Keratinocyte (primary cell): ENCODE measurements at regions not wholly inside any gene's neighbourhood (a gene's known extent, or its start where the extent isn't known, plus 50 kb on each side); places are given as distances from the start of the nearest gene placed in this dataset.

Experiments used
- DNase-seq: peaks from one replicate; pipeline ENCODE4 v3.0.0-alpha.2; 2011; ENCODE audit warnings: low read depth, missing footprints, low spot score
- FAIRE-seq: peaks from 2 replicates; lab custom pipeline; 2011; peaks lifted over from hg19 to GRCh38; lab: Jason Lieb, UNC
- H2AFZ ChIP-seq: 2 replicates; pipeline ENCODE4 v1.6.0; 2012; ENCODE audit warnings: low read length, control low read depth, inconsistent platforms; ENCODE audit not compliant: control insufficient read depth
- H3K27ac ChIP-seq: 2 replicates; pipeline ENCODE4 v1.5.1; 2011; ENCODE audit warnings: low read length; ENCODE audit not compliant: control insufficient read depth, insufficient read depth
- H3K27me3 ChIP-seq: 3 replicates; pipeline ENCODE4 v1.6.0; 2011; ENCODE audit warnings: low read length; ENCODE audit not compliant: control insufficient read depth, insufficient read depth; ENCODE audit errors: extremely low read depth
- H3K36me3 ChIP-seq, 2 experiments: 2 replicates in 1 of 2; 3 replicates in 1 of 2; pipeline ENCODE4 v1.5.1; 2011; ENCODE audit warnings: low read length in 2 of 2, mild to moderate bottlenecking in 1 of 2; ENCODE audit not compliant: control insufficient read depth in 2 of 2, insufficient read depth in 2 of 2; ENCODE audit errors: extremely low read depth in 1 of 2
- H3K4me1 ChIP-seq: 3 replicates; pipeline ENCODE4 v1.5.1; 2011; ENCODE audit warnings: low read length; ENCODE audit not compliant: control insufficient read depth, insufficient read depth; ENCODE audit errors: extremely low read depth
- H3K4me2 ChIP-seq: 3 replicates; pipeline ENCODE4 v1.6.0; 2011; ENCODE audit warnings: low read depth, low read length; ENCODE audit not compliant: control insufficient read depth, insufficient read depth; ENCODE audit errors: extremely low read depth
- H3K4me3 ChIP-seq, 3 experiments: fragments of 200-600 bp in 1 of 3; sonication (generic) in 1 of 3; 2 replicates in 2 of 3; 3 replicates in 1 of 3; pipeline ENCODE4 v1.5.1; 2011 to 2016; ENCODE audit warnings: low read length in 3 of 3, mild to moderate bottlenecking in 3 of 3, control low read depth in 2 of 3, inconsistent platforms in 1 of 3, low read depth in 1 of 3, mixed read lengths in 1 of 3, mixed run types in 1 of 3, moderate library complexity in 1 of 3; ENCODE audit not compliant: control insufficient read depth in 2 of 3, insufficient read depth in 2 of 3; ENCODE audit errors: extremely low read depth in 1 of 3
- H3K79me2 ChIP-seq: 2 replicates; pipeline ENCODE4 v1.6.0; 2012; ENCODE audit warnings: low read length; ENCODE audit not compliant: control insufficient read depth, insufficient read depth
- H3K9ac ChIP-seq: 3 replicates; pipeline ENCODE4 v1.6.0; 2011; ENCODE audit warnings: low read length; ENCODE audit not compliant: control insufficient read depth, insufficient read depth; ENCODE audit errors: extremely low read depth
- H3K9me1 ChIP-seq: 3 replicates; pipeline ENCODE4 v1.6.0; 2011; ENCODE audit warnings: low read length; ENCODE audit not compliant: control insufficient read depth, insufficient read depth; ENCODE audit errors: extremely low read depth
- H3K9me3 ChIP-seq: 2 replicates; pipeline ENCODE4 v1.5.1; 2012; ENCODE audit warnings: low read depth, low read length; ENCODE audit not compliant: control insufficient read depth
- H4K20me1 ChIP-seq: 3 replicates; pipeline ENCODE4 v1.6.0; 2011; ENCODE audit warnings: low read length; ENCODE audit not compliant: control insufficient read depth, insufficient read depth; ENCODE audit errors: extremely low read depth
- CTCF ChIP-seq, 3 experiments: IDR thresholded peaks in 1 of 3; conservative IDR thresholded peaks in 1 of 3; optimal IDR thresholded peaks in 1 of 3; 2 replicates in 2 of 3; 3 replicates in 1 of 3; pipeline versions ENCODE3 to v1.5.1; 2011; ENCODE audit warnings: low read length in 3 of 3, mild to moderate bottlenecking in 3 of 3, moderate library complexity in 2 of 3, control low read depth in 1 of 3, inconsistent platforms in 1 of 3; ENCODE audit not compliant: insufficient read depth in 2 of 3; ENCODE audit errors: extremely low read depth in 1 of 3
- EZH2 ChIP-seq: IDR thresholded peaks from one replicate; pipeline ENCODE4 v1.6.1; 2012; ENCODE audit warnings: inconsistent platforms, mild to moderate bottlenecking, low read length, moderate library complexity
- dilution Hi-C: fragments of 300-500 bp; cut with MboI; formaldehyde crosslinking; loops from one replicate; pipeline ENCODE4 v1.7.0; 2020; ENCODE audit warnings: low sequenced_read_pairs; ENCODE audit not compliant: extremely low pct_ligation_motif_present

- dilution Hi-C loops = loop anchor here (5.0 kb wide), 1 partner anchor 54 kb away; no protein-coding TSS in a partner anchor
- Histone ChIP-seq H4K20me1 (no peaks in the 10 kb centered on the region), H3K9me1 (no peaks in the 10 kb centered on the region), H2AFZ (no peak overlapping the region), H3K9me3 (no peaks in the 10 kb centered on the region), H3K36me3 (no peaks in the 10 kb centered on the region), H3K9ac (no peak overlapping the region), H3K4me3 (no peak overlapping the region), H3K4me1 (no peaks in the 10 kb centered on the region), H3K27ac (no peak overlapping the region), H3K79me2 (no peaks in the 10 kb centered on the region), H3K27me3 (no peaks in the 10 kb centered on the region), H3K4me2 (no peak overlapping the region)
- FAIRE-seq = no peak
- DNase-seq = no peak
- no peak for TF ChIP-seq CTCF (optimal IDR thresholded peaks at IDR 0.05 in 1 of 3, IDR thresholded peaks at IDR 0.05 in 1 of 3, conservative IDR thresholded peaks at IDR 0.05 in 1 of 3; ENCODE audit: extremely low read depth in 1 of 3, insufficient read depth in 2 of 3, low read length in 3 of 3)
- no peak for TF ChIP-seq EZH2
Observed at GRCh38 chr7:26438078-26438477, 146.4 kb downstream of the SNX10 start.

GRCh38 chr7:26439521-26440232 is 148.0 kb downstream of the SNX10 start:
- Histone ChIP-seq H3K27me3 (no peaks in the 10 kb centered on the region), H3K36me3 (no peaks in the 10 kb centered on the region), H2AFZ (no peak overlapping the region), H3K4me2 (no peak overlapping the region), H3K27ac (no peak overlapping the region), H3K9me1 (no peaks in the 10 kb centered on the region), H3K4me3 (no peak overlapping the region), H3K9ac (no peak overlapping the region), H3K9me3 (no peaks in the 10 kb centered on the region), H4K20me1 (no peaks in the 10 kb centered on the region), H3K4me1 (no peaks in the 10 kb centered on the region), H3K79me2 (no peaks in the 10 kb centered on the region)
- FAIRE-seq (no peak), DNase-seq (no peak)
- dilution Hi-C loops = loop anchor here (5.0 kb wide), 1 partner anchor 53 kb away; no protein-coding TSS in a partner anchor
- no peak for TF ChIP-seq EZH2
- no peak for TF ChIP-seq CTCF (optimal IDR thresholded peaks at IDR 0.05 in 1 of 3, IDR thresholded peaks at IDR 0.05 in 1 of 3, conservative IDR thresholded peaks at IDR 0.05 in 1 of 3; ENCODE audit: extremely low read depth in 1 of 3, insufficient read depth in 2 of 3, low read length in 3 of 3)
